ENCODE measurements at regions not wholly inside any gene's neighbourhood (a gene's known extent, or its start where the extent isn't known, plus 50 kb on each side); places are given as distances from the start of the nearest gene placed in this dataset.
A peak's percentile ranks its signal among the peaks of the same experiment; 100 is the strongest.
"Not testable (repeated sequence)": the region's sequence is repeated elsewhere in the genome, so short reads cannot be mapped to it uniquely, and the experiment has no call there.

GRCh38 chr20:40955326-40955725, 73.3 kb upstream of the TOP1 start:
- FAIRE-seq (no peak), DNase-seq (ENCODE audit: low spot score) (no peak)

DNA sequence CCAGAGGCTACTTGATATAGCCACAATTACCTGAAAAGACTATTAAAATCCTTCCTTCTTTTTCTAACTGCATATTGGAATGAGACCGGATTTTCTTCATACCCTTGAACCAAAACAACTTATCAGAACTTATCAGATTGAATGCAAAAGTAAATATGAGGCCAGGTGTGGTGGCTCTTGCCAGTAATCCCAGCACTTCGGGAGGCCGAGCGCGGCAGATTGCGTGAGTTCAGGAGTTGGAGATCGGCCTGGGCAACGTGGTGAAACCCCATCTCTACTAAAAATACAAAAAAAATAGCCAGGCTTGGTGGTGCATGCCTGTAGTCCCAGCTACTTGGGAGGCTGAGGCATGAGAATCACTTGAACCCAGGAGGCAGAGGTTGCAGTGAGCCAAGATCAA, 72.8 kb upstream of the TOP1 start:
- FAIRE-seq; DNase-seq (ENCODE audit: low spot score): not testable (repeated sequence)

DNA sequence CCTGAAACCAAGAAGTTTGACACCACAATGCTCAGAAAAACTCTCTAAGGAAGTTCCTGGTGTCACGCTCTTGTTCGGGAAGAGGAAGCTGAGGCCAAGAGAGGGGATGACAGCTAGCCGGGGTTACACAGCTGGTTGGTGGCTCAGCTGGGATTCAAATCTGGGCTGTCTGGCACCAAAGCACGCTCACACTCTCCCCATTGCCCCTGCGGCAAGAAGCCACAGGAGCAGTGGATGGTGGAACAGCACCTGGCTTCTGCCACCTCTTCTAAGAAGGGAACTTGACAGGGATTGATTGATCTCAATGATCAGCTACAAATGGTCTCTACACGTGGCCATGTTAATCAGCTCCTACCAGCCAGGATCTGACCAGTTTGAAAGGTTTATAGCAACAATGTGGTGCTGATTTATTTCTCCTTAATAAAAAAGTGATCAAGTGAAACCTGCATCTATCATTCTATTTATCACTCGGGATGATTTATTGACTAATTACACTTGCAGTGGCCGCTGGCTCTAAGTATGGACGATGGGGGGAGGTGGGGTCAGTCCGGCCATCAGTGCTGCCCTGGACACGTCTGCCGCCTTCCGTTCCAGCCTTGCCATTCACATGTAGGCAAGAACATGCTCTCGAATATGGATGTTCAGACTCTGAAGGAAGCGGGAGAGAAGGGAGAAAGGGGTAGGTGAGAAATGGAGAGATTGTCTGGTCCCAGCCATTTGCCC, 71.9 kb upstream of the TOP1 start:
- FAIRE-seq (no peak), DNase-seq (ENCODE audit: low spot score) (no peak)

DNA sequence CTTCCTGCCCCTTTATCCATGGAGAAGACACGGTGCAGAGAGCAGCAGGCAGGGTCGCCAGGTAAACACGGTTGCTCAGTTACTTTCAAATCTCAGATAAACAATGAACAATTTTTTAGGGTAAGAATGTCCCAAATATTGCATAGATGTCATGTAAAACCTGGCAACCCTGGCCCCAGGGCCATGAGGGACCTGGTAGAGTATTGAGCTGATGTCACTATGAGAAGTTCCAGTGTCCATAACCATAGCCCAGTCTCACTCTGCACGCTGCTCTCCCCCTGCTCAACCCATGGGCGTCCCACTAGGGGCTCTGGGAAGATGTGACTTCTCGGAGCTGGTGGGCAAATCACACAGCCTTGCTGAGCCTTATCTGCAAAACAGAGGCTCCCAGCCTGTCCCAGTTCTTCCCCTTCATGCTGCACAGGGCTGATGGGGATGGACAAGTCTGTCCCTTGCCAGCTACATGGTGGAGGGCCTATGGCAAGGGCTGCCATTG, 71.3 kb upstream of the TOP1 start:
- FAIRE-seq (no peak), DNase-seq (ENCODE audit: low spot score) (no peak)

DNA sequence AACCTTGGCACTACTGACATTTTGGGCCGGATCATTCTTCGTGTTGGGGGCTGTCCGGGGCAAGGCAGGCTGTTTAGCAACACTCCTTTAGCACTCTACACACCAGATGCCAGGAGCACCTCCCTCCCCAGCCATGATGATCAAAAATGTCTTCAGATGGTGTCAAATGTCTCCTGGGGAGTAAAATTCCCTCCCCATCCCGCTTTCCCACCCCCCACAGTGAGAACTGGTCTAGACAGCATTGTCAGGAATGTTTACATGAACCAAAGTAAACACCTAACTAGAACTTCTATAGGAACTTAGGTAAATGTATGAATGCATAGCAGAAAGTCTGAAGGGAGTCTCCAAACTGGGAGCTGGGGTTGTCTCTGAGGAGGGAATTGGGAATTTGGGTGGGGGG, 70.0 kb upstream of the TOP1 start:
- DNase-seq (ENCODE audit: low spot score), result no peak
- no peak for FAIRE-seq

DNA sequence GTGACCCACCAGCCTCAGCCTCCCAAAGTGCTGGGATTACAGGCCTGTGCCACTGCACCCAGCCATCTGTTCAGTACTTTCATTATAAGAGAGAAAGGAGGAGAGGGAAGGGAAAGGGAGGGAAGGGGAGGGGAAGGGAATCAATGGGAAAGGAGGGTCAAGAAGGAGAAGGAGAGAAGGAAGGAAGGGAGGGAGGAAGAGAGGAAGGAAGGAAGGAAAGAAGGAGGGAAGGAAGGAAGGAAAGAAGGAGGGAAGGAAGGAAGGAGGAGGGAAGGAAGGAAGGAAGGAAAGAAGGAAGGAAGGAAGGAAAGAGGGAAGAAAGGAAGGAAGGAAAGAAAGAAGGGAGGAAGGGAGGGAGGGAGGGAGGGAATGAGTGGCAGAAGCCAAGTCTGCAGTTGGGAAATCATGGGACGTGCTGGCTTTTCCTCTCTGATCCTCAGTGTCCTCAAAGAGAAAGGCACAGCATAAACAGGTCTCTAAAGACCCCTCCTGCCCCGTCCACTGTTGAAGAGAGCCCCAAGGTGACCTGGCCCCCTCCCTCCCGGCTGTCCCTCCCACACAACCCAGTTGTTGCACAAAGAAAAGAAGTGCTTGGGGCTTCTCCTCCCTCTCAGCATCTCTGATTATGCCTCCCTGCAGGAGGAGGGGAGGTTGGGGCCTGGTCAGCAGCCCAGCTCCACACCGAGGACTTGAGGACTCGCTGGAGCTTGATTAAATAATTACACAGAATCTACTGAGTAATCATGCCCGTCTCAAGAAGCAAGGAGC, 69.1 kb upstream of the TOP1 start:
- no peak for FAIRE-seq

GRCh38 chr20:40960101-40960500, 68.5 kb upstream of the TOP1 start:
- DNase-seq (ENCODE audit: low spot score) (no peak), FAIRE-seq (no peak)

More for the DNA sequence above, 69.1 kb upstream of the TOP1 start:
- no peak for DNase-seq (ENCODE audit: low spot score)

DNA sequence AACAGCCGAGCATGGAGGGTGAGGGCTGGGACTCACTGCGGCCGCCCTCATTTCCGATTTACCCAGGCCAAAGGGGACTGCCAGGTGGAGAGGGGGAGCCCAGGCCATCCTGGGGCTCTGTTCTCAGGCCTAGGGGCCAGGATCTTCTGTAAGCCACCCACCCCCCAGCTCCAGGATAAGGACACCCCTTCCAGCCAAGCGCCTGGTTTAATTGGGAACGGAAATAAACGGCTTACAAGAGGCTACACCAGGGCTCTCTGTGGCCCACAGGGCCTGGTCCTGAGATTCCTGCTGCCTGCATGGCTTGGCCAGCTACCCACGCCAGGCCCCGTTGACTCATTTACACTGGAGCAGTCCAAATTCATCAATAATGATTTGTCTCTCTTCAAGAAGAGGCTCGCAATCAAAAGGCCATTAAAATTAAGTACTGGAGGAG, 68.1 kb upstream of the TOP1 start:
- FAIRE-seq (no peak), DNase-seq (ENCODE audit: low spot score) (no peak)

GRCh38 chr20:40961176-40961575, 67.4 kb upstream of the TOP1 start:
- DNase-seq (ENCODE audit: low spot score) (no peak), FAIRE-seq (no peak)

DNA sequence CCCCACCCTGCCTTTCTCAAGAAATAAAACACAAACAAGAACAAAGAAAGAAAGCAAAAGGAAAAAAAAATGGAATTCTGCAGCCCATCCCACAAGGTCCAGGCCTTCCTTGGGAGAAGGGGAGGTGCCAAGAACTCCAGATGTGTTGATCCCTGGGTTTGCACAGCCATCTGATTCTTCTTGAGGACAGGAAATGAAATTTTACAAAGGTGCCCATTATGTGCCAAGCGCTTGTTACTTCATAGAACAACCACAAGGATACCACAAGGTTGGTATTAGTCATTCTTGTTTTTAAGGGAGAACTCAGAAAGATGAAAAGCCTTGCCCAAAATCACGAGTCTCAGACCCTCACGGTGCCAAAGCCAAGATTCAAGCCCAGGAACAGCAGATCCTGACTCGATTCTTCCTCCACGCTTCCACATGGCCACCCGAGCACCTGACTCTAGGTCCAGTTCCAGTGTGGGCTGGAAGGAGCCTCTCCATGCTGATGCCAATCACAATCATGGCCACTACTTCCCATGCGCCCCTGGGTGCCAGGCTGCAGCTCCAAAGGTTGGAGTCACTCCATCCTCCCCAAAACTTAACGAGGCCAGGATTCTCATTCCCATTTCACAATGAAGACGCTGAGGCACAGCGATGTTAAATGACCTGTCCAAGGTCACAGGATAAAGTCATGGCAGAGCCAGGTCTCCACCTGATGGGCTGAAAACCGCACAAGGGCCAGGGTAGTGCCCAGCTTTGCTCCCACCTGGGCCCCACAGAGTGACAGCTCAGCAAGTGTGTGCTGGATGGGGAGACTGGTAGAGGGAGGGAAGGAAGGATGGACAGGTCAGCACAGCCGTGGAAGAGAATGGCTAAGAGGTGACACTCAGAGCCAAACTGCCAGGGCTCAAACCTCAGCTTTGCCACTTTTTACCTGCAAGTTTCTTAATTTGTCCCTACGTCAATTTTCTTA, 66.7 kb upstream of the TOP1 start:
- peak; percentile 78 for DNase-seq (ENCODE audit: low spot score)
- FAIRE-seq, result no peak

DNA sequence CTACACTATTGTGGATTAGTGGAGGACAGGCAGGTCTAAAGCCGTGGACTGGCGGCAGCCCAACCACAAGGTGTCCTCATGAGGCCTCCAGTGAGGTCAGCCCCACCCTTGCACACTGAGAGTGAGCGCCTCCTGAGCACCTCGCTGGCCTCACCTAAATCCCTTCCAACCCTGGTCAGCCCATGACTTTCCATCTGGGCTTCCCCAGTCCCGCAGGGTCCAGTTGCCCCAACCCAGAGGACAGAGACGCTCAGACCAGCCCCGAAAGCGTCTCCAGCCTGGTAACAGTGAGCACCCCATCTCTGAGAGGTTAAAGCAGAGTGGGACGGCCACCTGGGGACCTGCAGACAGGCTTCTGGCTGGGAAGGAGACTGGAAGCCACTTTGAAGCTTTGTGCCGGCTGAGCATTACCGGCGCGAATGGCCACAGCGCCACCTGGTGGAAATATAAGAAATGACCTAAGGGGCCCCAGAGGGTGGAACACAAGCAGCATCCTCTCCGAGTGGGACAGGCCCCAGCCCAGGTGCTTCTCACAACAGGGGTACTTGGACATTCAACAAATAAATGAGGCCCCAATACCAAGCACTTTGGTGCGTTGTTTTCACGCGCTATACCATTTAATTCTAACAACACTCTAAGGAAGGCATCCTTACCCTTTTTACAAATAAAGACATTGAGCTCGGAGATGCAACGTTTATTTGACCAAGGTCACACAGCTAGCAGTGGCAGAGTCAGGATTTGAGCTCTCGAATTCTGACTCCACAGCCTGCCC, 65.7 kb upstream of the TOP1 start:
- FAIRE-seq, result no peak
- DNase-seq (ENCODE audit: low spot score), result peak; percentile 85

- FAIRE-seq, result no peak
- DNase-seq (ENCODE audit: low spot score), result no peak
These were observed 65.1 kb upstream of the TOP1 start for GRCh38 chr20:40963505-40963845.

GRCh38 chr20:40965671-40966070, 63.0 kb upstream of the TOP1 start:
- DNase-seq (ENCODE audit: low spot score) (no peak), FAIRE-seq (no peak)

DNA sequence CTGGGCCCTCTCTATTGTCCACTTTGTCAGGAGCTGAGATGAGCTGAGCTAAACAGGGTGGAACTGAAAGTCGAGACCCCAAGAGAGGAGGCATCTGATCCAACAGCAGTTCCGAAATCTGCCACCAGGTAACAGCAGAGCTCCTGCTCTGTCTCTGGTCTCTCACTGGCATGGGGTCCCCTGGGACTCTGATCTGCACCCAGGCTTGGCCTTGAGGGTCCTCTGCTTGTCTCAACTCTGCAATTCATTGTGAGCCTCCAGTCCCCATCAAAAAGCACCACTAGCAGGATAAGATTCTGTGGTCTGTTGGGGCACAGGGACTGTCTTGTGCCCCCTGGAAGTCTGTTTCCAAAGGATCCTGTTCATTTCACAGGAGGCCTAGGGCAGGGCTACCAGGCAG, 62.5 kb upstream of the TOP1 start:
- FAIRE-seq (no peak), DNase-seq (ENCODE audit: low spot score) (no peak)

DNA sequence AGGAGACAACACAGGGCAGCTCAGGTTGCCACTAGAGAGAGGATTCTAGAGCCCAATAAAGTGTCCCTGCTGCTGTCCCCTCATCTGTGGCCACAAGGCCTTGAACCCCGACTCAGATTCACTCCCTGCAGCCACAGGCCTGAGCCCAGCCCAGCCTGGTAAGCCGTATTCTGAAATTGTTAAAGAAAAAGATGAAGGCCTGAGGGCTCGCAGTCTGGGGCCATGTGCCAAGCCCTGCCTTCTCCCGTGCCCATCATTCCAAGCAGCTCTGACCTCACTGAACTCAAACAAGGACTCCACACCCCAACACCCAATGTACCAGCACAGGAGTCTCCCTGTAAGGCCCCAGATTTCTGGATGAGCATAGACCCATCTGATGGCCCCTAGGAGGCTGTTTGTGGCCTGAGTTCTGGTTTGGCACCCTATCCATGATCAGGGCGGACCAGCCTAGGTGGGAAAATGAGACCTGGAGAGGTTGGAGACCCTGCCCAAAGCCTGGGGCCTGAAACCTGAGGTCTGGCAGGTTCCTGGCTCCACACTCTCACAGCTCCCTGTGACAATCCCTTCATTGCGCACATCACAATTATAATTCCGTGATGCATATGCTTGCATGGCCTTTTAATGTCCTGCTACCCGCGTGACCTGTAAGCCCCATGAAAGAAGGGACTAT, 62.0 kb upstream of the TOP1 start:
- no peak for FAIRE-seq
- no peak for DNase-seq (ENCODE audit: low spot score)

- FAIRE-seq (no peak), DNase-seq (ENCODE audit: low spot score) (no peak)
These were observed 60.9 kb upstream of the TOP1 start for GRCh38 chr20:40967700-40968099.

GRCh38 chr20:40968816-40969562, 59.6 kb upstream of the TOP1 start:
- FAIRE-seq, result not testable (repeated sequence)
- DNase-seq (ENCODE audit: low spot score), result peak; percentile 86

DNA sequence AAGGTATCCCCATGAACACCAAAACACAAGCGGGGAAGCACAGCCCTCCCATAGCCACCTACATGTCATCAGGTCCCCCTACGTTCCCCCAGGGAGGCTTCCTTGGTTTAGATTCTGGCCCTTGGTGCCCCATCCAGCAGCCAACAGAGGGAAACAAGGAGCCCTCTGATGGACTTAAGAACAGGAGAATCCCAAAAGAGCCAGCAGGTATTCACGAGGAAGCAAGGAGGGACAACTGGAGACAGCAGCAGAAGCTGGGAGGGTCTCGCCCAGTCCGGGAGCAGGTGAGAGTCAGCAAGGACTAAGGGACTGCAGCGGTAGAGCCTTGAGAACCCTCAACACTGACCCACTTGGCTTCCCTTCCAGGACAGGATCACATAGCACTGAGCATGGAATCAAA, 58.4 kb upstream of the TOP1 start:
- no peak for FAIRE-seq

DNA sequence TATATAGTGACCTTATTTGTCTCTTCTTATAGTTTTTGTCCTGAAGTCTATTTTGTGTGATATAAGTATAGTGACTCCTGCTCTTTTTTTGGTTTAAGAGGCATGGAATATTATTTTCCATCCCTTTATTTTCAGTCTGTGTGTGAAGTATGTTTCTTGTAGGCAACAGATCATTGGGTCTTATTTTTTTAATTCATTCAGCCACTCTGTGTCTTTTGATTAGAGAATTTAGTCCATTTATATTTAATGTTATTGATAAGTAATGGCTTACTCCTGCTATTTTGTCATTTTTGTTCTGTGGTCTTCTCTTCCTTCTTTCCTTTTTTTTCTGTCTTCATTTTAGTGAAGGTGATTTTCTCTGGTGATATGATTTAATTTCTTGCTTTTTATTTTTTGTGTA, 51.4 kb upstream of the TOP1 start:
- DNase-seq (ENCODE audit: low spot score) (no peak), FAIRE-seq (no peak)

More for the DNA sequence above, 58.4 kb upstream of the TOP1 start:
- no peak for DNase-seq (ENCODE audit: low spot score)

GRCh38 chr20:40978761-40979160, 49.9 kb upstream of the TOP1 start:
- FAIRE-seq (no peak), DNase-seq (ENCODE audit: low spot score) (no peak)
